ENCODE measurements at regions not wholly inside any gene's neighbourhood (a gene's known extent, or its start where the extent isn't known, plus 50 kb on each side); places are given as distances from the start of the nearest gene placed in this dataset.

DNA sequence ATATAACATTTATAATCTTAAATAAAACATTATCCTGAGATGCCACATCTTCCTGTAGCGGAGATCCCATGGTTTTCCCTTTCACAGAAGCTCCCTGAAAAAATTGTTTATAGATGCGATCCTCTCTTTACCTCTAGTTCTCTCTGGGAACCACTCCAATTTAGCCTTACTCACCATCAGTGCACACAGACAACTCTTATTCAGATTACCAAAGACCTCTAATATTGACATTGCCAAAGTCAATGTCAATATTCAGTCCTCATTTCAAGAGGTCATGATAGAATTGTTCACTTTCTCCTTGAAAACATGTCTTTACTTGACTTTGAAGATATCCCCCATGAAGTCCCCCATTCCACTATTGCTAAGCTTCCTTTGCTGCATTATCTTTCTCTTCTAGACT is 248.8 kb downstream of the CTH start:
- Histone ChIP-seq H3K36me3 (no peaks in the 10 kb centered on the region), H3K27me3 (no peaks in the 10 kb centered on the region), H3K27ac (no peak overlapping the region), H3K9me3 (no peaks in the 10 kb centered on the region), H3K4me1 (no peaks in the 10 kb centered on the region), H3K4me3 (no peak overlapping the region)
- intact Hi-C loops (cut with DNase I), result no loop called here
- TF ChIP-seq, protein P1, sequence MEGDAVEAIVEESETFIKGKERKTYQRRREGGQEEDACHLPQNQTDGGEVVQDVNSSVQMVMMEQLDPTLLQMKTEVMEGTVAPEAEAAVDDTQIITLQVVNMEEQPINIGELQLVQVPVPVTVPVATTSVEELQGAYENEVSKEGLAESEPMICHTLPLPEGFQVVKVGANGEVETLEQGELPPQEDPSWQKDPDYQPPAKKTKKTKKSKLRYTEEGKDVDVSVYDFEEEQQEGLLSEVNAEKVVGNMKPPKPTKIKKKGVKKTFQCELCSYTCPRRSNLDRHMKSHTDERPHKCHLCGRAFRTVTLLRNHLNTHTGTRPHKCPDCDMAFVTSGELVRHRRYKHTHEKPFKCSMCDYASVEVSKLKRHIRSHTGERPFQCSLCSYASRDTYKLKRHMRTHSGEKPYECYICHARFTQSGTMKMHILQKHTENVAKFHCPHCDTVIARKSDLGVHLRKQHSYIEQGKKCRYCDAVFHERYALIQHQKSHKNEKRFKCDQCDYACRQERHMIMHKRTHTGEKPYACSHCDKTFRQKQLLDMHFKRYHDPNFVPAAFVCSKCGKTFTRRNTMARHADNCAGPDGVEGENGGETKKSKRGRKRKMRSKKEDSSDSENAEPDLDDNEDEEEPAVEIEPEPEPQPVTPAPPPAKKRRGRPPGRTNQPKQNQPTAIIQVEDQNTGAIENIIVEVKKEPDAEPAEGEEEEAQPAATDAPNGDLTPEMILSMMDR (IDR thresholded peaks at IDR 0.05), result no peak
- DNase-seq (ENCODE audit: low spot score in 2 of 2), result no peak

GRCh38 chr1:70666381-70667140 is 255.5 kb downstream of the CTH start:
- intact Hi-C loops (cut with DNase I), result no loop called here
- no peaks in the 10 kb centered on the region for H3K4me1 ChIP-seq
- no peaks in the 10 kb centered on the region for H3K36me3 ChIP-seq
- no peaks in the 10 kb centered on the region for H3K27me3 ChIP-seq
- no peak overlapping the region for H3K27ac ChIP-seq
- H3K9me3 ChIP-seq, result no peaks in the 10 kb centered on the region
- TF ChIP-seq, protein P1 (IDR thresholded peaks at IDR 0.05), result no peak
- no peak overlapping the region for H3K4me3 ChIP-seq
- DNase-seq (ENCODE audit: low spot score in 2 of 2), result no peak

DNA sequence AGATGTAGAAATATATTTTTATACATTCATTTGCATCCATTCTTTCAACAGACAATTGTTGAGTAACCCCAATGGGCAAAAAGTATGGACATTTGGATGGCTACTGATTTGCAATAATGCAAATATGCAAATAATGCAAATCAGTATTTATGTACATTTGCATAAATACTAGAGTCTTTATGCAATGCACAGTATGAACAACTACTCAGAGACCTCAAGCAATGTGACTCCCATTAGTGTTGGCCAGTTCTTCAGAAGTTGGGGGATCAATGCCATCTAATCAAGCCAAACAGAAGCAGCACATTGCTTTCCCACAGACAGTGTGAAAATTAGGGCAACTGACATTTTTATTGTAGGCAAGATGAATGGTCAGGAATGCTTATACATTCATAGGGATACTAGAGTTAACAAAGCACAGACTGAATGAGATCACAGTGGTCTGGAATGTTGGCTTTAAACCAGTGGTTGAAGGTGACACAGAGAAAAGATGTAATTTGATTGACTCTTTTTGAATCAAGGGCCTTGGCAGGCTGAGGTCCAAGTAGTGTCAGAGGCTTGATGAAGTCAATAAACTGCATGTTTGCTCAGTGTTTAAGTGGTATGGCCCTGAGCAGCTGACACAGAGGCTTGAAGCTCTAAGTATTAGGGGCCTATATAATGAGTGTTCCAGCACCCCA is 256.6 kb downstream of the CTH start:
- TF ChIP-seq, protein P1 (IDR thresholded peaks at IDR 0.05), result no peak
- no peak for DNase-seq (ENCODE audit: low spot score in 2 of 2)
- no peak overlapping the region for H3K27ac ChIP-seq
- H3K4me3 ChIP-seq, result no peak overlapping the region
- no peaks in the 10 kb centered on the region for H3K36me3 ChIP-seq
- peaks cover 0 to 3% of the 10 kb centered on the region in 2 donors for H3K4me1 ChIP-seq
- H3K9me3 ChIP-seq, result no peaks in the 10 kb centered on the region
- intact Hi-C loops (cut with DNase I), result no loop called here
- no peaks in the 10 kb centered on the region for H3K27me3 ChIP-seq

GRCh38 chr1:70671006-70671405 is 259.9 kb downstream of the CTH start:
- H3K4me1 ChIP-seq, result peaks cover 0 to 3% of the 10 kb centered on the region in 2 donors
- intact Hi-C loops (cut with DNase I), result no loop called here
- H3K9me3 ChIP-seq, result no peaks in the 10 kb centered on the region
- no peak for DNase-seq (ENCODE audit: low spot score in 2 of 2)
- H3K36me3 ChIP-seq, result no peaks in the 10 kb centered on the region
- H3K27ac ChIP-seq, result no peak overlapping the region
- H3K4me3 ChIP-seq, result no peak overlapping the region
- no peaks in the 10 kb centered on the region for H3K27me3 ChIP-seq
- TF ChIP-seq, protein P1 (IDR thresholded peaks at IDR 0.05), result no peak

GRCh38 chr1:70672442-70672888 is 261.4 kb downstream of the CTH start:
- Histone ChIP-seq H3K9me3 (no peaks in the 10 kb centered on the region), H3K27ac (no peak overlapping the region), H3K36me3 (no peaks in the 10 kb centered on the region), H3K4me3 (no peak overlapping the region), H3K4me1 (peaks cover 0 to 3% of the 10 kb centered on the region in 2 donors), H3K27me3 (no peaks in the 10 kb centered on the region)
- TF ChIP-seq, protein P1 (IDR thresholded peaks at IDR 0.05), result no peak
- intact Hi-C loops (cut with DNase I), result no loop called here
- DNase-seq (ENCODE audit: low spot score in 2 of 2), result no peak
